ENCODE measurements at regions not wholly inside any gene's neighbourhood (a gene's known extent, or its start where the extent isn't known, plus 50 kb on each side); places are given as distances from the start of the nearest gene placed in this dataset.
A peak's percentile ranks its signal among the peaks of the same experiment; 100 is the strongest.

DNA sequence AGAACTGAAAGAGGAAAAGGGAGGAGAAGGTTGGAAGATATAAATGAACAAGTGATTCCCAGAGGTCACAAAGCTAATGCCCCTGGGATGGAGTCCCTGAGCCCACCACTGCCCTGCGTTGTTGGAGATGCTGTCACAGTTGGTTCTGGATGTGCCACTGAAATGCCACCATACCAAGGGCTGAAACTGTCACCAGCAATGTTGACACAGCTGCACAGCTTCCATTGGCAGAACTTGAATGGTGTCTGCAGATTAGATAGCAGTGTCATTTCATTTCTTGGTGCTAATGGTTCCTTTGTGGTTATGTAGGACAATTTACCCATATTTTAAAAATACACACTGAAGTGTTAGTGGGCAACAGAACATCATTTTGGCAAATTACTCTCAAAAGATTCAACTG, 120.7 kb downstream of the TBXT start:
- DNase-seq, result no peak

- no peak for DNase-seq
These were observed 121.4 kb downstream of the TBXT start for GRCh38 chr6:166046226-166046625.

GRCh38 chr6:166045860-166046200, 121.8 kb downstream of the TBXT start:
- DNase-seq, result no peak

DNA sequence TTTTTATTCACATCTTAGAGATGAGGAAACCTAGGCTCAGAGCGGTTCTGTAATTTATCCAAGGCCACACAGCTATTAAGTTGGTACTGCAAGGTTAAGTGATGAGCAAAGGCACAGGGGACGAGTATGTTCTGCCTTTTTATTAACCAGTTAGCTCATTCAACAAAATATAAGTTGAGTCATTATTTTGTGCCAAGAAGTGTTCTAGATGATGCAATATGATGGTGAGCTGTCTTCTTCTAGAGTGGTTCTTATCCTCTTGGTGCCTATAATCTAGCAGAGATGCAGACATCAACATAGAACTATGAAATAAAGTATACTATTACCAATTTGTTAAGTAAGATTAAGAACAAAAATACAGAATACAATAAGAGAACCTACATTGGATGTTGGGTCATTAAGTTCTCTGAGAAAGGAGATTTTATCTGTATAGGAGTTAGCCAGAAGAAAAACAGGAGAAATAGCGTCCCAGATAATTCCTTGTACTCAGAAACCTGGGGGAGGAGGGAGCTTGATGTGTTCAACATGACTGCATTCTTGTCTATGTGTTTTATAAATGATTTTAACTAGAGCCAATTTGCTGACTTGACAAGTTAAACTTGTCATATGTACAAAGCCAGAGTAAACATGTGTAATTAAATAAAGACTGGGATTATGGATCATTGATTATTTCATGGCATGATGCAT, 122.3 kb downstream of the TBXT start:
- no peak for DNase-seq

GRCh38 chr6:166041277-166041676, 126.4 kb downstream of the TBXT start:
- no peak for DNase-seq

DNA sequence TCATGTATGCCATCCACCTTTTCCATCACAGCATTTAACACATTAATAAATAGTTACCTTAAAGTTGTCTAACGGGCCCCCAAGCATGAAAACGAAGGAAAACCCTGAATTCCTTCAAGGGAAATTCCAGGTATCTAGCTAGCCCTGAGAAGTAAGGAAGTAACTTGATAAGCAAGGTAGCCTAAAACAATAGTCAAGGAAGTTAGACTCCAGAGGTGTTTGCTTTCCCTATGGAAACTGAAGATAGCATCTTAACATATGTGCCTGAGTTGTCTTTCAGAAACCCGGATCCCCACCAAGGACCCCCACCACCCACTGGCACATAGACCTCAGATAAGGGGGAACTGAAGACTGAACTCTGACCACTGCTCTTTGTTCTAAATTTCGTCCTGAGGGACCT, 127.4 kb downstream of the TBXT start:
- DNase-seq, result no peak

- no peak for DNase-seq
These were observed 131.1 kb downstream of the TBXT start for GRCh38 chr6:166036316-166037095.

- no peak for DNase-seq
These were observed 135.1 kb downstream of the TBXT start for GRCh38 chr6:166032366-166033200.

DNA sequence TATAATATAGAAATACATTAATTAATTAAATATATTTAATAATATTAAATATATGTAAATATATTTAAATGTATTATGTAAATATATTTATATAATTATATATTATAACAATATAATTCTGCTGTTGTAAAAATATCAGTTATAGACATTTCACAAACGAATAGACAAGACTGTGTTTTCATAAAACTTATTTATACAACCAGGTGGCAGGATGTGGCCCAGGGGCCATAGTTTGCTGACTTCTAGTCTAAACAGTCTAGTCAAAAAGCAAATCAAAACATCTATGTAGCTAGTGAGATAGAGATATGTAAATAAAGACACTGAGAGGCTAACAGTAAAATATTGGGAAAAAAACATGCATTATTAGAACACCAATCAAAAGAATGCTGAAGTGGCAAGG, 136.4 kb downstream of the TBXT start:
- DNase-seq, result no peak

DNA sequence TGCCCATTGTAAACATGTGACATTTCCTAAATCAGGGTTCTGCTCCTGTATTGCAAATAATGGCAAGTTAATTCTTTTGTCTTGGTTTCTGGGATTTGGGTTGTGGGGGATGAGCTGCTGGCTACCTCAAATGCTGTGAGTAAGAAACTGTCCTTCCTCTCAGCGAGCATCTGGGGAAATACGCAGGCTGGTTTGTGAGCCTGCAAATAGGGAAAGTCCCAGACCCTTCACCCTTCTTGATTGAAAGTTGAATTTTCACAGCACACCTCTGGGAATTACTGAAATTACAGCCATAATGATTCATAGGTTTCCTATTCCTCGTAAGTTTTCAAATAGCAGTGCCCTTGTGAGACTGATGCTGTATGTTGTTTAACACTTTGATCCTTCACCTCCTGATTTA, 138.1 kb downstream of the TBXT start:
- no peak for DNase-seq

GRCh38 chr6:166027761-166028160, 139.9 kb downstream of the TBXT start:
- no peak for DNase-seq

GRCh38 chr6:166026586-166027126, 141.0 kb downstream of the TBXT start:
- DNase-seq, result peak; percentile 62

- no peak for DNase-seq
These were observed 142.3 kb downstream of the TBXT start for GRCh38 chr6:166025149-166025898.

GRCh38 chr6:166024252-166024651, 143.4 kb downstream of the TBXT start:
- DNase-seq, result no peak

GRCh38 chr6:166023273-166023989, 144.2 kb downstream of the TBXT start:
- no peak for DNase-seq

GRCh38 chr6:166021429-166021828, 146.2 kb downstream of the TBXT start:
- DNase-seq, result no peak

GRCh38 chr6:166019214-166019613, 148.4 kb downstream of the TBXT start:
- no peak for DNase-seq

DNA sequence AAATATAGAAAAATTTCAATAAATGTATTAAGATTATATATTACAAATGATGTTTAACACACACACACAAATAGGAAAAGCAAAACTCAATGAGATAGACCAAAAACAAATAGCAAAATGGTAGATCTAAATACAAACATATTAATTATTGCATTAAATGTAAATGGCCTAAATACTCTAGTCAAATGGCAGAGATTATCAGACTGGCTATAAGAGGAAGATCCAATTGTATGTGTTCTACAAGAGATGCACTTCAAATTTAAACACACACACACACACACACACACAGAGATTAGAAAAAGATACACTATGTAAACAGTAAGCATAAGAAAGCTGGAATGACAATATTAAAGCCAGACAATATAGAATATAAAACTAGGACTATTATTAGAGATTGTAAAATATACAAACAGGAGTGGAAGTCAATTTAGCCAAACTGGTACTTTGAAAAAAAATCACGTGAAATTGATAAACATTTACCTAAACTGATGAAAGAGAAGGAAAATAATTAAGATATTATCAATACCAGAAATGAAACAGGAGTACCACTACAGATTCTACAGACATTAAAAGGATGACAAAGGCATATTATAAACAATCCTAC, 150.5 kb downstream of the TBXT start:
- no peak for DNase-seq

DNA sequence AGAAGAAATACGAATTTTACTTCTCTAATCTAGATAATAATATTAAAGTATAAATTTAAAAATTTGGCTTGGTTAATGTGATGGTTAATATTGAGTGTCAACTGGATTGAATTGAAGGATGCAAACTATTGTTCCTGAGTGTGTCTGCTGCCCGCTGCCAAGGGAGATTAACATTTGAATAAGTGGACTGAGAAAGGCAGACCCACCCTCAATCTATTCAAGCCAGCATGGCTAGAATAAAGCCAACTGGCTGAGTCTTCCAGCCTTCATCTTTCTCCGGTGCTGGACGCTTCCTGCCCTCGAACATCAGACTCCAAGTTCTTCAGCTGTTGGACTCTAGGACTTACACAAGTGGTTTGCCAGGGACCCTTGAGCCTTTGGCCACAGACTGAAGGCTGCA, 152.7 kb downstream of the TBXT start:
- DNase-seq, result no peak

DNA sequence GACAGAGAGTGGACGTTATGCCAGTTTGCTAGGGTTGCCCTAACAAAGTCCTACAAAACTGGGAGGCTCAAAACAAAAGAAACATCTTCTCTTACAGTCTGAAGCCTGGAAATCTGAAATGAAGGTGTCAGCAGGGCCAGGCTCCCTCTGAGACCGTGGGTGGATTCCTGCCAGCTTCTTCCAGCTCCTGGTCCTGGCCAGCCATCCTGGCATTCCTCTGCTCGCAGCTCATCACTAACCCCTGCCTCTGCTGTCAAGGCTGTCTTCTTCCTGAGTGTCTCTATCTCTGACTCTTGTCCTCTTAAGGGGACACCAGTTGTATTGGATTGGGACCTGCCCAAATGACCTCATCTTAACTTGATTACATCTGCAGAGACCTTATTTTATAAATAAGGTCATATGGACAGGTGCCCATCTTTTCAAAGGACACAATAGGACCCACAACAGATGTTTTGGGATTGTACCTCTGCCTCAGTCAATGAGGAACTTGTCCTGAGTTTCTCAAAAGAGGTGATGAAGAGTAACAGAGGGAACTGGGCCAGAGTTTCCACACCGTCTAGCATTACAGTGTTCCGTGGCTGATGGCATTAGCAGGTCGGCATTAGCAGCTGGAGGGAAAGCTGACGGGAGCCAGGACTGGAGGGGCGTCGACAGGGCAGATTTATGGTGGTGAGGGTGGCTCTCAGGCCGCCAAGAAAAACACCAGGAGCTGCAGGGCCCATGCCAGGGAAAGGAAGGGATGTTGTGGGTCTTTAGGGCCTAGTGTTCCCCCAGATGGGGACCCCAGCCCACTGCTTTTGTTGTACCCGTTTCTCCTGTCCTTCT, 157.3 kb downstream of the TBXT start:
- DNase-seq, result no peak

Measured in MV-4-11 (cell line).